ENCODE measurements at regions not wholly inside any gene's neighbourhood (a gene's known extent, or its start where the extent isn't known, plus 50 kb on each side); places are given as distances from the start of the nearest gene placed in this dataset.

DNA sequence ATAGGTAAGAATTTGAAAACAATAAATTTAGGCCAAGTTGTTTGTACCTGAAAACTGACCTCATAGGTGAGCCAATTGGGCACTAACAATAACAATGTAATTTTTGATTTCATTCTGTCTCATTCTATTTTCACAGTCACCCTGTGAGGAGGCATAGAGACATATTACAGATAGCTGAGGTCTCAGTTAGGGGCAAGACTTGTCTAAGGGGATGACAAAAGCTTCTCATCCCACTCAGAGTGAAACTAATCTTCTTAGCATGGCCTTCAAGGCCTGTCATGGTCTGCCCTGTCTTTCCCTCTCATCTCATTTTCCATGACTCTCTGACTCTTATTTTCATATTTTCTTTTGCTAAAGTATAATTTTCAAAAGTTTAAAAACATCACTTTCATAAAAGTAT lies 562.0 kb upstream of the TNP1 start:
- DNase-seq (ENCODE audit: extremely low read depth in 1 of 2, low read depth in 1 of 2): no peak

DNA sequence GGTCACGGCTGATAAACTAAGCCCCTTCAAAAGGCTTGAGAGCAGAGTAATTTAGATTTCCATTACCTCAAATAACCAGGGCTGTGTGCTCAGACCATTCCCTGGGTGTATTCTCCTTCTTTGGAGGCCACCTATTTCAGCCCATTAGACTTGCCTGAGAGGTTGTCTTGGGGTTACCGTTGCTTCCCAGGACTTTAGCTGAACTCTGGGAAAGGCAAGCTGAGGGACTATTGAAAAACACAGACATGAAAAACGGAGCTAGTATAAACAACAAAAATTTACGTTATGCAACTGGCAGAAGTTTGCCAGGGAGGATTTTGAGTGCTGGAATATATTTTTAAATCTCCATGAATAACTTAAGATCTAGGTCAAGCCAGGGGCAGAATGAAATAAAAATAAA lies 561.0 kb upstream of the TNP1 start:
- no peak for DNase-seq (ENCODE audit: extremely low read depth in 1 of 2, low read depth in 1 of 2)

DNA sequence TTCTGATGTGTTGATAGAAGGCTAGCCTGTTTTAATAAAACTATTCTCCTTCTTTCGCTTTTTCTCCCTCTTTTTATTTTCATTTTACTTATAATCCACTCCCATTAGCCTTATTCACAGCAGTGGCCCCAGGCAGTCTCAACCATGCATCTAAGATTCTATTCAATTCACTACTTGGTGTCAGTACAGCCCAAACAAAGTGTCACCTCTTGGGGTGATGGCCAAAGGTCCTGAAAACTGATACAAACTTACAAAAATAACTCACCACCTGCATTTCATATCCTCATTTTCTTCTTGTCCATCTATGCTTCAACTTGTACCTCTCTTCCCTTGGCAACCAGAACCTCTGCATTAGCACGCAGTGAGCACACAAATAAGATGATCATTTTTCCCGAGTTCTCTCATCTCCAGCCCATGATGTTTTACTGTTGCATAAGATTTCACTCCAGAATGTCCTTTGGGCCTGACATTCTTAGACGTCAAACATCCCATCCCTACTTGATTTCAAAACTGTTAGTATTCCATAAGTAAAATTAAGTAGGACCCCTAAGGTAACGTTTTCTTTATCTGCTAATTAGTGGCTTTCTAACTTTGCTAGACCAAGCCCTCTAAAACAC lies 559.3 kb upstream of the TNP1 start:
- no peak for DNase-seq (ENCODE audit: extremely low read depth in 1 of 2, low read depth in 1 of 2)

DNA sequence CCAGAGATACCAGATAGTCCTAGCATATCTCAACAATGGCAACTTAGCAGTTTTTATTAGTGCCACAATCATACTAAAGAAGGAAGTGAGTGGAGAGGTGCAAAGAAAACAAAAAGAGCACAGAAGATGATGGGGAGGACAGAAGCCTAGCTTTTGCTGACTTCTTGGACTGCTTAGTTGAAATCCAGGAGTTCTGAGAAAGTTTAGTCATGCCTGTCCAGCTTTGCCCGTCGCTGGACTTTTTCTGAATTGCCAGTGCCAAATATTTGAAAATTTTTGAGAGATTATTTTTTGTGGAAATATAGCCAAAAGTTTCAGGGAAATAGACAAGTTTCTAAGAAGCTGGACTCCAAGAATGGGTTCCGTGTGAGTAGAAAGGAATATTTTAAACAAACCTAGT lies 558.7 kb upstream of the TNP1 start:
- DNase-seq (ENCODE audit: extremely low read depth in 1 of 2, low read depth in 1 of 2): no peak

DNA sequence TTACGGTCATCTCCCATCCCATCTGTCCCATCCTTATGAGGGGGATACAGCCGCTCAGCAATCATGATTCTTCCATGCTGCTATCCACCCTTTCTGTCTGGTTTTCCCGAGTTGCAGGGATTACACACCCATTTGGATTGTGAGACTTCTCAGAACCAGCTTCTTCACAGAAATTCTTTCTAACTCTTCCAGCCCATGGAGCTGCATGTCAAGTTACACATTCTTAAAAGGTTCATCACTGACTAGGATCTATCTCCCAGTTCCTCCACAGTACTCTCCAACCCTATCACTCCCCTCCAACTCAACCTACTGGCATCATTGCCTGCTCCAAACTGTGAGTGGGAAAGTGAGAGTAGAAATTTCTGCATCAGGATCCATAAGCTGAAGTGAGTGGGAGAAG lies 558.2 kb upstream of the TNP1 start:
- DNase-seq (ENCODE audit: extremely low read depth in 1 of 2, low read depth in 1 of 2): no peak

DNA sequence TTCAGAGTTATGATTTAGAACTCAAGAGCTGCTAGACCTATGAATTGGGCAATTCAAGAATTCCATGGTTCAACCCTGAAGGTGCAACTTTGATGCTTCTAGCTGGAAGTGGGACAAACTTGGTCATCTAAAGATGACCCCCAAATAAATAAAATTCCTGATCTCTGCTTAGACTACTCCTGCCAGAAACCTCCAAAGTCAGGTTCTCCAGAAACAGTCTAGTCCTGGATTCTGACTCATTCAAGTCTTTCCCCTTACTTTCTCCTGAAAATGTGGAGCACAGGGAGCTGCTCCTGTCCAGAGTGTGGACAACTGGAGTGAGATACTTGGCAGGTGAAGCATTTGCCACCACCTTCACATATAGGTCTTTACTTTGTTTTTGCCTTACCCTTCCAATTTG lies 557.7 kb upstream of the TNP1 start:
- no peak for DNase-seq (ENCODE audit: extremely low read depth in 1 of 2, low read depth in 1 of 2)

DNA sequence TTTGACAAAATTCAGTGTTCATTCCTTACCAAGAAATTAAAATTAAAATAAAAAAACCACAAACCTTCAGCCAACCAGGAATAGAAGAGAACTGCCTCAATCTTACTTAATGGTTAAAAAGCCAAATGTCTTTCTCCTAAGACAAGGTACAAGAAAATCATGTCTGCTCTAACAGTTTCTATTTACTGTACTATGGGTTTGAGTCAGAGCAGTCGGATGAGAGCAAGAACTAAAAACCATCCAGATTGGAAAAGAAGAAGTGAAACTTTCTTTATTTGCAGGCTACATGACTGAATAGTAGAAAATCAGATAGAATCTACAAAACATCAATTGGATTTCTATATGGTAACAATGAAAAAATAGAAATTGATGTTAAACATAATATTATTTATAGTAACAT lies 555.5 kb upstream of the TNP1 start:
- DNase-seq (ENCODE audit: extremely low read depth in 1 of 2, low read depth in 1 of 2): no peak

DNA sequence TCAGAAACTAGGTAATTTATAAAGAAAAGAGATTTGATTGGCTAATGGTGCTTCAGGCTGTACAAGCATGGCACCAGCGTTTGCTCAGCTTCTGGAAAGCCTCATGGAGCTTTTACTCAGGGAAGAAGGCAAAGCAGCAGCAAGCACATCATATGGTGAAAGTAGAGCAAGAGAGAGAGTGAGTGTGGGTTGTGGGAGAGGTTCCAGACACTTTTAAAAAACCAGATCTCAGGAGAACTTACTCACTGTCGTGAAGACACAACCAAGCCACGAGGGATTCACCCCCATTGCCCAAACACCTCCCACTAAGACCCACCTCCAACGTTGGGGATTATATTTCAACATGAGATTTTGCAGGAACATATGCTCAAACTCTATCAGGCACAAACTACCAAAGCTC lies 554.6 kb upstream of the TNP1 start:
- DNase-seq (ENCODE audit: extremely low read depth in 1 of 2, low read depth in 1 of 2): no peak

DNA sequence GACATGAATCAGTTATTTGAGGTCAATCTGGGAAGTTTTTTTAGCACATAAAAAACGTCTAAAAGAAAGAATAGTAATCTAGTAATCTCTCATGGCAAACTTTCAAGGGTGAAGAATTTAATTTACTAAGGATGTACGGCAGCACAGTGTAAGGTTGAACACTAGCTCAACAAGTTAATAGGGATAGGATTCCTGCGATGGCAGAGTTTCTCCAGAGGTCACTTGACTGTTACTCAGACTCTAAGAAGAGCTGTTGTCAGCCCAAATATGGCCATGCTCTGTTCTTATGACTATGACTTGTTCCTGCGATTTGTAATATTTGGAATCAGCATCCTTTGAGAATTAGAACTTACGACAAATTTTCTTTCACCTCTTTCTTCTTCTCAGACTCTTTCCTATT lies 553.3 kb upstream of the TNP1 start:
- no peak for DNase-seq (ENCODE audit: extremely low read depth in 1 of 2, low read depth in 1 of 2)

DNA sequence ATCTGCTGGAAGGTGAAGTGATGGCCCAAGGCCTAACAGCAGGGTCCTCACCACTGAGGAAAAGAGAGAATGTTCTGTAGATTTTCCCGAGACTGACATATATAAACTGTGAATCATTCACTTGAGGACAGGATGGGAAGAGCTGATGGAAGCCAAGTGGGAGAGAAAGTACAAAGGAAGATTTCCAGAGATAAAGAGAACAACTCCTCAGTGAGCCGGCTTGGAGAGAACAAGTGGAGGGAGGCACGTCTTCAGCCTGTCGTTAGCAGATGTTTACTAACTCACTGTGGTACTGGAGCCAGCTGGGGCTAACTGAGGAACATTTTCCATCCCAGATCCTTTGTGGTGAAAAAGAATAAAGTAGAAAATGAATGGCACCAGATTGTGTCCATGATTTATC lies 552.9 kb upstream of the TNP1 start:
- DNase-seq (ENCODE audit: extremely low read depth in 1 of 2, low read depth in 1 of 2): no peak

DNA sequence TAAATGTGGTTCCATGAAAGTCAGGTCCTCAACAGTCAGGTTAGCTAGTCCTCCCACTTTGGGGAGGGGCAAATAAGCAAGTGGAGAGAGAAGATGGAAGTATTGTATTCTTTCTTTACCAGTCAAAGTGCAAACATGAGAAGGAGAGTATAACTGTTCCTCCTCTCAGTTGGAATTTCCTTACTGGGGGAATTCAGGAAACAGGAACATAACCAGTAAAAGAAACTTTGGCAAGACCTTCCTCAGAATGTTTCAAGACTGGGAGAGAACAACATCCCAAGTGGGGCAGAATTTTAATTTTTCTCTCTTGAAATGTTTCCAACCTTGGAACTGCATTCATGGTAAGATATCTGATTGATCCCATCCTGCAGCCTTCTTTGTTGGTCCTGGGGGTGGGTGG lies 552.4 kb upstream of the TNP1 start:
- no peak for DNase-seq (ENCODE audit: extremely low read depth in 1 of 2, low read depth in 1 of 2)

DNA sequence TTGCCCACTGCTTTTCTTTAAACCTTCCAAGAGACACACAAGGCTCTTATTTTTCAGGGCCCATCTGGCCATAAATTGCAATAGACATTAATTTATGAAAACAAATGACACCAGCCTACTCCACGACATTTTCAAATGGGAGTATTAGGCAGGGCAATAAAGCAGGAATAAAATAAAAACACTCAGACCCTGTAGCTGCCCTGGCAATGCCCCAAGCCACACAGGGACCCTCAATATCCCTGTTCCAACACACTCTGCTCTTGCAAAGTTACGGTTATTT lies 550.8 kb upstream of the TNP1 start:
- DNase-seq (ENCODE audit: extremely low read depth in 1 of 2, low read depth in 1 of 2): no peak

DNA sequence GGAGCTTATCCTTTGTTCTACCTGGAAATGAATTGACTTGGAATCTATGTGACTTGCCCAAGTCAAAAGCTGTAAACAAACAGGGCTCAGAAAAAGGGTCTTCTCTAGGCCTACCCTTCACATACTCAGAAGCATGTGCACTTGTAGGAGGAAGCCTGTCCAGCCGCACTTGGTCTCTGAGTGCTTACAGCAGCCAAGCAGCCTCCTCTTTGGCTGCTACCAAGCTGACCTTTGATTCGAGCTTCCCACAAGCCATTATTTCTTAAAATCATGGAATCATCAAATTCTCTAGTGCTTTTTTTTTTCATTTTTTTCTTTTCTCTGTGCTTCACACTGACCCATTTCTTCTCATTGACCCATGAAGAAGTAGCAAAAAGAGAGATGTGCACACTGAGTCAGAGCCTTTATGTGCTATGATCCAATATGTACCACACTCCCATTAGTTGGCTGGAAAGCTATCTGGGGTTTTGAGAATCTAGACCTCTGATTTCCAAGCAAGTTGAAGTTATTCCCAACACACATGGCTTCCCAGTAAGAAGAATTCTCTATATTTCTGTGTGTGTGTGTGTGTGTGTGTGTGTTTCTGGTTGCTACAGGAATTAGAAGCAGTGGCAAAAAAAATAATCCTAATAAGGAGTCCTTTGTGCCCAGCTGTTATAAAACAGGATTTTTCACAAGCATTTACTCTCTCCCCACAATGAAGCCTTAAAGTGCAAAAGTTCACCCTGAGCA lies 550.3 kb upstream of the TNP1 start:
- DNase-seq (ENCODE audit: extremely low read depth in 1 of 2, low read depth in 1 of 2): no peak

DNA sequence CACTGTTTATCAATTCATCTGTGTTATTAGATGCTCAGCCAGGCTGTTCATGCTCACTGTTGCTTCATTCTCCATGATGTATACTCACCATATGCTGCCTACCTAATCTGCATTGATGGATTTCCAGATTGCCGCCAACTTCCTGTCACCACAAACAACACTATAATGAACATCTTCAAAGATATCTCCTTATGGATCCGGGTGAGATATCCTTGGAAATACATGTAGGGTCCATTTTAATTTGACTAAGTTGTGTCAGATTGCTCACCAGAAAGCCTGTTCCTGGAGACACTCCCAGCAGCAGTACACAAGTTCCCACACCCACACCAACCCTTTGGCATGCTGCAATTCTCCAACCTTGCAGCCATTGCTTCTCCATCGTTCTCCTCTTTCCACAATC lies 547.5 kb upstream of the TNP1 start:
- no peak for DNase-seq (ENCODE audit: extremely low read depth in 1 of 2, low read depth in 1 of 2)

DNA sequence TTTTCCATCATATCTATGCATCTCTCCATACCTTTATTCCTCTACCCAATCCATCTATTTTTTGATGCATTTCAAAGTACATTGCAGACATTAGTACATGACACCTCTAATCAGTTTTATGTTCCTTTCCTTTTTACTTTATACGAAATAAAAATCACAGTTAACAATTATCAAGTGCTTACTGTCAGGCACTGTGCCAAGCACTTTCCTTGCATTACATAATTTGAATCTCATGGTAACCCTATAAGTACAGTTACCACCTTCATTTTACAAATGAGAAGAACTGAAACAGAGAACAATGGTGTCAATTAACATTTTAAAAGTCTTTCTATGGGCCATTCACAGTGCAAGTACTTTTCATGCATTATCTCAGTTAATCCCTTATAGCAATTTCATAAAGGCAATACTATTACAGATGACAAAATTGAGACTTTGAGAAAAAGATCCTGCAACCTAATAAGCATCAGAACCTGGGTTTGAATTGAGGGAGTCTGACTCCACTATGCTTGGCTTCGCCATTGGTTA lies 544.4 kb upstream of the TNP1 start:
- DNase-seq (ENCODE audit: extremely low read depth in 1 of 2, low read depth in 1 of 2): no peak

DNA sequence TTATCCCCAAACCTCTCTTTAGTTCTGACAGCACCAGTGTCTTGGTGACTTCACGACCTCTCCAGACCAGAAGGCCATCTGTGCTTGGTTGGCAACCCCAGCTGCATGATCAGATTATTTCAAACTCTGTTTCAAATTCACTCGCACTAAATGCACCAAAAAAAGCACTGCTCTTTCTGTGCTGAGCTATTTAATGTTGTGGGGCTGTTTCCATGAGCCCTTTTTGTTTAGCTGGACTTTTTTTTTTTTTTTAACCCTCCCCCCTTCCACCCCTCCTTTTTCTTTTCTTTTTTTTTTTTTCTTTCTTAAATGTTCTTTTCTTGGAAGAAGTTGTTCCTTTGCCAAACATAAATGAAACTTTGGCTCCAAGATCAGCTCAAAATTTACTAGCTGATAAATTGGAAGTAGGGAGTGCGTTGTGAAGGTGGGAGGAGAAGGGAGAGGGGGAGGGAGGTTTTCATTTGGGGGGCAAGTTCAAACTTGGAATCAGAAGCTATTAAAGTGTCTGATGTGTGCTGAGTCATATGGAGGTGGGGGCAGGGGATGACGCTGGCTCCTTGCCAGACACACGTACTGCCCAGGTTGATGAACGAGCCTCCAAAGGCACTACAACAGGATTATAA lies 543.0 kb upstream of the TNP1 start:
- DNase-seq (ENCODE audit: extremely low read depth in 1 of 2, low read depth in 1 of 2): no peak

DNA sequence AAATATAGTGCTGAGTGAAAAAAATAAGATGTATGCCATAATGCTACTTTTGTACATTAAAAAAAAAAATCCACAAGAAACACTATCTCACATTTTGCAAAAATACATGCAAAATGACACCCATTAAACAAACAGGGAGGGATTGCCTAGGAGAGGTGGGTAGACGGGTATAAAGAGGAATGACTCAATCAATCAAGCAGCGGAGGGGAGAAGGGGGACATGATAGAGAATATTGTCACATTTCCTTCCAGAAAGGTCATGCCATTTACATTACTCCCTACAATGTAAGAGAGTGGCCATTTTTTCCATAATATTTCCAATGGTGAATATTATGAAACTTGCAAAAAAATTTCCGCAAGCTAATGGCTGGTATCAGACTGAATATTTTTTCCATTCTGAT lies 542.3 kb upstream of the TNP1 start:
- no peak for DNase-seq (ENCODE audit: extremely low read depth in 1 of 2, low read depth in 1 of 2)

DNA sequence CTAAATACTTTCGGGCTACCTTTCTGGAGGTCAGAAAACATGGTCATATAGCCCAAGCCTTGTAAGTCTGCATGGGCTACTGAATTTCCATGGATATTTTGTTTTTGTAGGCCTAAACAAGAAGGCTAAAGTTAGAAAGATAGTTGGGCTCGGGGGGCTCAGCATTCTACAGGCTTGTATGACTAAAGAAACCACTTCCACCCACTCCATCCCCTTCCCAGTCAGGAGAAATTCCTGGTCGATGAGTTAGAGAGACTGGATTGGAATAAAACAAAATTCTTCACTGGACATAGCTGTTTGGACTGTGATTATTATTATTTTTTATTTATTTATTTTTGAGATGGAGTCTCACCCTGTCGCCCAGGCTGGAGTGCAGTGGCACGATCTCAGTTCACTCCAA lies 539.4 kb upstream of the TNP1 start:
- DNase-seq (ENCODE audit: extremely low read depth in 1 of 2, low read depth in 1 of 2): no peak

DNA sequence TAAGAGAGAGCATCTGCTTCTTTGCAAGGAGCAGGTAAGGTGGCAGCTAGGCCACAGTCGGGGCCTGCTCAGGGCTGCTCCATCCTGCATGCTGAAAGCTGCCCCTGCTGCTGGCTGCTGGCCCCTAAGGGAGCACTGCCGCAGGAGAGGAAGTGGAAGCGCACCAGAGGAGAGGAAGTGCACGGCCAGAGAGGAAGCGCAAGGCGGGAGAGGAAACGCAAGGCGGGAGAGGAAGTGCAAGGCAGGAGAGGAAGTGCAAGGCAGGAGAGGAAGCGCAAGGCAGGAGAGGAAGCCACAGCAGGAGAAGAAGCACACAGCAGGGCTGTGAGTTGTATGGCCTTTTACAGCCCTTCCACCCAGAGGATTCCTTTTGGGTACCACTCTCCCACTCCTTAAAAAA lies 539.0 kb upstream of the TNP1 start:
- no peak for DNase-seq (ENCODE audit: extremely low read depth in 1 of 2, low read depth in 1 of 2)

DNA sequence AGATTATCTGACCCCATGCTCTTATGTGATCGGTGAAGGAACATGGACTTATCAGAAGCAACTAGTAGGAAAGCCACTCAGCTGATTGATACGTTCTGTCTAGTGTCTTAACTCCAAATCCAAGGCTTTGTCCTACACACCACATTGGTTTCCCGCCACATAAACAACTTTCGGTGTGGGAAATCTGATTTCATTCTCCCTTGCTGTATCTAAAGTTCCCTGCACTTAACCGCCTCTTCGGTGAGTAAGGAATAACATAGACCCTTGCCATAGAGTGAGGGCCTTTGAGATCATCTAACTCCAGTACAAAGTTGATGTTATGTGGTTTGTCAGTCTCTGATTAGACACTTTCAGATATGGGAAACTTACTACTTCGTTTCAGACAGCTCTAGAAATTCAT lies 538.2 kb upstream of the TNP1 start:
- DNase-seq (ENCODE audit: extremely low read depth in 1 of 2, low read depth in 1 of 2): no peak

DNA sequence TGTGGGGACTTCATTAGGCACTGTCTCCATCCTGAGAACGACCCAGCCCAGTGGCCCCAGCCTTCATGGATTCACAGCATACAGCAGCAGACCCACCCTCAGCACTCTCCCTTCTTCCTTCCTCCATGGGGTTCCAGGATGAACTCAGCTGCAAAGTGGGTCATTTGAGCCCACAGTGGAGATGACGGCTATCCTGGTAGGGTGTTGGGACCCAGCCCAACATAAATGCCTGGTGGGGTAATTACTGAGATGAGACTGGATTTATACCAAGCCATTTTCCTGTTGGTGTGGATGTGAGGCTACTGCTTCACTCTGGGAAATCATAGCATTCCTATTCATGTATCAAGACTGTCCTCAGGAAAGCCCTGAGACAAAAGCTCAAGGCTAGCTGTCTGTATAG lies 536.7 kb upstream of the TNP1 start:
- DNase-seq (ENCODE audit: extremely low read depth in 1 of 2, low read depth in 1 of 2): no peak

DNA sequence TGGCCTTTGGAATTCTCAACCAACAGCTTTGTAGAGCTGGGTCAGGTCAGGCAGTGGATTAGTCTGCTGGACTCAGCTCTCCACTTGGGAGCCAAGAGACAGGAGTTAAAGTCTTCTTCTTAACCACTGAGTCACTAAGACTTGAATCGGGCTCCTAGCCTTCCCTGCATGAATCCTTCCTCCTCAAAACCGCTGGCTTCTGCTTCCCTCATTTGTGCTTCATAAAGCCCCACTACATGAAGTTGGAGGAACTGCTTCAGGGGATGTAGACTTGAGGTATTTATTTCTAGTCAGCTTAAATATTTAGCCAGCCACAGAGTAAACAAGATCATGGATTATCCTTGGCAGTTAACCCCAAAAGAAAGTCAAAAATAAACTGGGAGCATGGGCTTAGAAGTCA lies 536.3 kb upstream of the TNP1 start:
- DNase-seq (ENCODE audit: extremely low read depth in 1 of 2, low read depth in 1 of 2): no peak
